ENCODE measurements at regions not wholly inside any gene's neighbourhood (a gene's known extent, or its start where the extent isn't known, plus 50 kb on each side); places are given as distances from the start of the nearest gene placed in this dataset.

DNA sequence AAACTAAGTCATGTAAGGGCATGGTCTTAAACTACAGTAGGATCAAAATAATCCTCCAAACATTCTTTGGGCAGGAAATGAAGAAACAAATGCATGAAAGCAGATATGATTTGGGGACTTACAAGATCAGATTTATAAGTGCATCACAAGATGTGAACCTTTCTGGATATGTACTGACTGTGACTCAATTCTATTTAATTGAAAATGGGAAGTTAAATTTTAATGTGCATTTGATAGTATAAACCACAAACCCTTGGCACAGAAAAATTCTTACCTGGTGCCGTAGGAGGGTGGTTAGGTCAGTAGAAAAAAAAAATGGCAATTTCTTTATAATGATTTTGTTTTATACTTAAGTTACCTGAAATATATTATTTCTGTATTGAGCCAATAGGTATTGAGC is 262.5 kb upstream of the TGFBR2 start:
- Histone ChIP-seq H3K14ac (replicated peaks; ENCODE audit: low read depth, low read length) (no peak overlapping the region), H4K5ac (ENCODE audit: low read depth, low read length) (no peak overlapping the region), H3K23ac (ENCODE audit: low read depth, low read length) (no peak overlapping the region), H3K27ac (ENCODE audit: insufficient read depth, low read length) (no peak overlapping the region), H4K8ac (ENCODE audit: low read depth in 2 of 2, low read length in 2 of 2) (peak overlapping the region; percentile 37 to 42; a peak in 2 of 4 replicates), H2BK15ac (ENCODE audit: low read depth, low read length) (no peak overlapping the region), H3K79me1 (ENCODE audit: low read depth in 1 of 2, low read length in 2 of 2) (no peaks in the 10 kb centered on the region), H2AFZ (replicated peaks; ENCODE audit: low read length, poor library complexity) (no peak overlapping the region), H3K4ac (ENCODE audit: low read depth, low read length) (no peak overlapping the region), H3K36me3 (ENCODE audit: control insufficient read depth, insufficient read depth, low read length) (no peaks in the 10 kb centered on the region), H2BK120ac (ENCODE audit: low read depth, low read length) (0 out of 2 replicates have a peak overlapping the region, but pooled peaks have one; percentile 54), H3K56ac (ENCODE audit: extremely low read depth, insufficient read depth, low read length) (no peak overlapping the region), H3K9me1 (ENCODE audit: insufficient read depth, low read length) (peaks cover 3% of the 10 kb centered on the region; the same call in 1 of the 2 replicates), H3K4me1 (ENCODE audit: control insufficient read depth, insufficient read depth, low read length) (peaks cover 10% of the 10 kb centered on the region; the same call in 1 of the 2 replicates), H4K91ac (ENCODE audit: insufficient read depth, low read depth, low read length) (no peak overlapping the region), H2AK5ac (ENCODE audit: low read depth, low read length) (no peak overlapping the region), H2BK5ac (ENCODE audit: low read depth, low read length, poor library complexity, severe bottlenecking) (peak overlapping the region; percentile 52), H3K4me2 (ENCODE audit: low read depth, low read length) (no peak overlapping the region), H3K27me3 (ENCODE audit: control insufficient read depth, insufficient read depth, low read length) (no peaks in the 10 kb centered on the region), H3K9me3 (ENCODE audit: control insufficient read depth, insufficient read depth, low read length) (no peaks in the 10 kb centered on the region), H3K18ac (ENCODE audit: low read depth, low read length) (no peak overlapping the region), H2BK20ac (ENCODE audit: low read depth, low read length) (0 out of 2 replicates have a peak overlapping the region, but pooled peaks have one; percentile 30), H2AK9ac (replicated peaks; ENCODE audit: low read depth, low read length, poor library complexity) (no peak overlapping the region), H3K9ac (ENCODE audit: low read depth, low read length) (no peak overlapping the region), H4K20me1 (ENCODE audit: insufficient read depth, low read length) (no peaks in the 10 kb centered on the region), H3K4me3 (ENCODE audit: insufficient read depth, low read depth, low read length) (no peak overlapping the region)
- no CpG with 5 or more reads among the region's 1 CpG for WGBS, 2 experiments (ENCODE audit: extremely low coverage in 2 of 2, insufficient read length in 1 of 2)
- no peak for TF ChIP-seq RFX5 (IDR thresholded peaks at IDR 0.05; ENCODE audit: low read depth, low read length)
- TF ChIP-seq NFE2L2 (IDR thresholded peaks at IDR 0.05; ENCODE audit: low read depth, low read length) = no peak
- TF ChIP-seq RCOR1 (IDR thresholded peaks at IDR 0.05; ENCODE audit: insufficient replicate concordance, low read length) = no peak
- TF ChIP-seq, protein P1, sequence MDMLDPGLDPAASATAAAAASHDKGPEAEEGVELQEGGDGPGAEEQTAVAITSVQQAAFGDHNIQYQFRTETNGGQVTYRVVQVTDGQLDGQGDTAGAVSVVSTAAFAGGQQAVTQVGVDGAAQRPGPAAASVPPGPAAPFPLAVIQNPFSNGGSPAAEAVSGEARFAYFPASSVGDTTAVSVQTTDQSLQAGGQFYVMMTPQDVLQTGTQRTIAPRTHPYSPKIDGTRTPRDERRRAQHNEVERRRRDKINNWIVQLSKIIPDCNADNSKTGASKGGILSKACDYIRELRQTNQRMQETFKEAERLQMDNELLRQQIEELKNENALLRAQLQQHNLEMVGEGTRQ (IDR thresholded peaks at IDR 0.05; ENCODE audit: low read depth, low read length) = no peak
- TF ChIP-seq MAFK (IDR thresholded peaks at IDR 0.05; ENCODE audit: low read depth, low read length) = no peak
- TF ChIP-seq RAD21 (IDR thresholded peaks at IDR 0.05; ENCODE audit: low read length) = no peak
- TF ChIP-seq MXI1 (IDR thresholded peaks at IDR 0.05; ENCODE audit: borderline replicate concordance, low read depth, low read length) = no peak
- TF ChIP-seq FOS (IDR thresholded peaks at IDR 0.05; ENCODE audit: low read depth, low read length) = no peak
- TF ChIP-seq, protein P2, sequence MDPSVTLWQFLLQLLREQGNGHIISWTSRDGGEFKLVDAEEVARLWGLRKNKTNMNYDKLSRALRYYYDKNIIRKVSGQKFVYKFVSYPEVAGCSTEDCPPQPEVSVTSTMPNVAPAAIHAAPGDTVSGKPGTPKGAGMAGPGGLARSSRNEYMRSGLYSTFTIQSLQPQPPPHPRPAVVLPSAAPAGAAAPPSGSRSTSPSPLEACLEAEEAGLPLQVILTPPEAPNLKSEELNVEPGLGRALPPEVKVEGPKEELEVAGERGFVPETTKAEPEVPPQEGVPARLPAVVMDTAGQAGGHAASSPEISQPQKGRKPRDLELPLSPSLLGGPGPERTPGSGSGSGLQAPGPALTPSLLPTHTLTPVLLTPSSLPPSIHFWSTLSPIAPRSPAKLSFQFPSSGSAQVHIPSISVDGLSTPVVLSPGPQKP (IDR thresholded peaks at IDR 0.05; ENCODE audit: borderline replicate concordance, low read depth, low read length) = no peak
- TF ChIP-seq MAZ (IDR thresholded peaks at IDR 0.05; ENCODE audit: borderline replicate concordance, low read depth, low read length) = no peak
- no peak for TF ChIP-seq CEBPB (IDR thresholded peaks at IDR 0.05; ENCODE audit: low read depth, low read length)
- TF ChIP-seq, protein P3, sequence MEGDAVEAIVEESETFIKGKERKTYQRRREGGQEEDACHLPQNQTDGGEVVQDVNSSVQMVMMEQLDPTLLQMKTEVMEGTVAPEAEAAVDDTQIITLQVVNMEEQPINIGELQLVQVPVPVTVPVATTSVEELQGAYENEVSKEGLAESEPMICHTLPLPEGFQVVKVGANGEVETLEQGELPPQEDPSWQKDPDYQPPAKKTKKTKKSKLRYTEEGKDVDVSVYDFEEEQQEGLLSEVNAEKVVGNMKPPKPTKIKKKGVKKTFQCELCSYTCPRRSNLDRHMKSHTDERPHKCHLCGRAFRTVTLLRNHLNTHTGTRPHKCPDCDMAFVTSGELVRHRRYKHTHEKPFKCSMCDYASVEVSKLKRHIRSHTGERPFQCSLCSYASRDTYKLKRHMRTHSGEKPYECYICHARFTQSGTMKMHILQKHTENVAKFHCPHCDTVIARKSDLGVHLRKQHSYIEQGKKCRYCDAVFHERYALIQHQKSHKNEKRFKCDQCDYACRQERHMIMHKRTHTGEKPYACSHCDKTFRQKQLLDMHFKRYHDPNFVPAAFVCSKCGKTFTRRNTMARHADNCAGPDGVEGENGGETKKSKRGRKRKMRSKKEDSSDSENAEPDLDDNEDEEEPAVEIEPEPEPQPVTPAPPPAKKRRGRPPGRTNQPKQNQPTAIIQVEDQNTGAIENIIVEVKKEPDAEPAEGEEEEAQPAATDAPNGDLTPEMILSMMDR (conservative IDR thresholded peaks at IDR 0.05; ENCODE audit: low read depth, low read length) = no peak
- no peak for TF ChIP-seq CHD1 (IDR thresholded peaks at IDR 0.05; ENCODE audit: low read depth, low read length)
- no peak for TF ChIP-seq BHLHE40 (IDR thresholded peaks at IDR 0.05; ENCODE audit: low read depth, low read length)
- TF ChIP-seq POLR2A (IDR thresholded peaks at IDR 0.05; ENCODE audit: low read depth, low read length) = no peak
- no peak for TF ChIP-seq SMC3 (IDR thresholded peaks at IDR 0.05; ENCODE audit: low read depth, low read length)
- intact Hi-C loops (cut with micrococcal nuclease) (no loop called here), dilution Hi-C loops (cut with HindIII; ENCODE audit: low sequenced_read_pairs, unreplicated experiment) (no loop called here), in situ Hi-C loops (cut with MboI; ENCODE audit: low sequenced_read_pairs) (no loop called here)
- ATAC-seq (ENCODE audit: low read depth) (no peak), DNase-seq (no peak)
- ChIA-PET POLR2A (ENCODE audit: unreplicated experiment) (no interaction called here), CTCF (interaction anchor here (1.2 kb wide), 1 partner anchor 9 kb away, joined by 4 read pairs; no protein-coding TSS in a partner anchor)
- BruUV-seq (replicated peaks) = no TSS peak

All from IMR-90 (cell line).